ENCODE measurements at regions not wholly inside any gene's neighbourhood (a gene's known extent, or its start where the extent isn't known, plus 50 kb on each side); places are given as distances from the start of the nearest gene placed in this dataset.

DNA sequence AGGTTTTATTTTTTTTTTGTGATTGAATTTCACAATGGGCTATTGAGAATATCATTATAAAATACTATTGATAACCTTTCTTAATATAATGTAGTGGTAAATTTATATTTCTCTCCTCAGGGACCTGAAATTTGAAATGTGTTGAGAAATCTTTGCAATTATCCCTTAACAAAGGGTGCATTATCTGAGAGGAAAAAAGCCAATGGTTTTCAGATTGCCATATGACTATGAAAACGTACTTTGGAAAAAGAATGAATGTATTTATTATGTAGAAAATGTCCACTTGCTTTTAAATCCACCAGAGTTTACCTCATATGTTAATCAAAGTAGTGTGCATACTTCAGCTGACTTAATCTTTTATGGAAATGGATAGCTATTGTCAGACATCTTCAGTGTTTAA is 441.1 kb downstream of the AMY1C start:
- Histone ChIP-seq H3K9me1 (replicated peaks; ENCODE audit: control insufficient read depth, extremely low read depth, insufficient read depth, low read length) (no peaks in the 10 kb centered on the region), H3K4me3 (replicated peaks in 1 of 3; ENCODE audit: insufficient read depth in 1 of 3, low read depth in 1 of 3, low read length in 3 of 3) (no peak overlapping the region), H3K27me3 (ENCODE audit: control insufficient read depth in 2 of 2, insufficient read depth in 2 of 2, low read length in 2 of 2) (no peaks in the 10 kb centered on the region), H3K9me3 (replicated peaks; ENCODE audit: control insufficient read depth, insufficient read depth, low read length) (peaks cover 1% of the 10 kb centered on the region), H3K4me1 (ENCODE audit: control insufficient read depth, extremely low read depth, insufficient read depth, low read length) (no peaks in the 10 kb centered on the region), H3K4me2 (ENCODE audit: insufficient read depth, low read length) (no peak overlapping the region), H4K20me1 (replicated peaks; ENCODE audit: control insufficient read depth, extremely low read depth, insufficient read depth, low read length) (no peaks in the 10 kb centered on the region), H3K27ac (ENCODE audit: insufficient read depth, low read depth, low read length) (no peak overlapping the region), H3K79me2 (ENCODE audit: control insufficient read depth, insufficient read depth, low read length) (no peaks in the 10 kb centered on the region), H3K36me3 (ENCODE audit: control insufficient read depth in 2 of 2, extremely low read depth in 1 of 2, insufficient read depth in 2 of 2, low read length in 2 of 2) (no peaks in the 10 kb centered on the region), H3K9ac (replicated peaks; ENCODE audit: extremely low read depth, insufficient read depth, low read length) (no peak overlapping the region), H2AFZ (ENCODE audit: low read depth, low read length) (no peak overlapping the region)
- DNase-seq (ENCODE audit: low read depth, low spot score) = no peak
- intact Hi-C loops (cut with micrococcal nuclease) (no loop called here), dilution Hi-C loops (cut with MboI; ENCODE audit: extremely low pct_ligation_motif_present, low sequenced_read_pairs) (no loop called here)
- no TSS peak for BruUV-seq (replicated peaks)
- no peak for FAIRE-seq
- ChIA-PET CTCF (no interaction called here), POLR2A (no interaction called here)
- TF ChIP-seq GATA2 (IDR thresholded peaks at IDR 0.05; ENCODE audit: insufficient read depth, insufficient read length, low read depth, low read length) = no peak
- TF ChIP-seq, protein P1, sequence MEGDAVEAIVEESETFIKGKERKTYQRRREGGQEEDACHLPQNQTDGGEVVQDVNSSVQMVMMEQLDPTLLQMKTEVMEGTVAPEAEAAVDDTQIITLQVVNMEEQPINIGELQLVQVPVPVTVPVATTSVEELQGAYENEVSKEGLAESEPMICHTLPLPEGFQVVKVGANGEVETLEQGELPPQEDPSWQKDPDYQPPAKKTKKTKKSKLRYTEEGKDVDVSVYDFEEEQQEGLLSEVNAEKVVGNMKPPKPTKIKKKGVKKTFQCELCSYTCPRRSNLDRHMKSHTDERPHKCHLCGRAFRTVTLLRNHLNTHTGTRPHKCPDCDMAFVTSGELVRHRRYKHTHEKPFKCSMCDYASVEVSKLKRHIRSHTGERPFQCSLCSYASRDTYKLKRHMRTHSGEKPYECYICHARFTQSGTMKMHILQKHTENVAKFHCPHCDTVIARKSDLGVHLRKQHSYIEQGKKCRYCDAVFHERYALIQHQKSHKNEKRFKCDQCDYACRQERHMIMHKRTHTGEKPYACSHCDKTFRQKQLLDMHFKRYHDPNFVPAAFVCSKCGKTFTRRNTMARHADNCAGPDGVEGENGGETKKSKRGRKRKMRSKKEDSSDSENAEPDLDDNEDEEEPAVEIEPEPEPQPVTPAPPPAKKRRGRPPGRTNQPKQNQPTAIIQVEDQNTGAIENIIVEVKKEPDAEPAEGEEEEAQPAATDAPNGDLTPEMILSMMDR (IDR thresholded peaks at IDR 0.05; ENCODE audit: extremely low read depth in 1 of 2, insufficient read depth in 1 of 2, low read depth in 1 of 2, low read length in 2 of 2) = no peak
- TF ChIP-seq POLR2AphosphoS5 (IDR thresholded peaks at IDR 0.05; ENCODE audit: insufficient read depth, low read depth, low read length) = no peak

DNA sequence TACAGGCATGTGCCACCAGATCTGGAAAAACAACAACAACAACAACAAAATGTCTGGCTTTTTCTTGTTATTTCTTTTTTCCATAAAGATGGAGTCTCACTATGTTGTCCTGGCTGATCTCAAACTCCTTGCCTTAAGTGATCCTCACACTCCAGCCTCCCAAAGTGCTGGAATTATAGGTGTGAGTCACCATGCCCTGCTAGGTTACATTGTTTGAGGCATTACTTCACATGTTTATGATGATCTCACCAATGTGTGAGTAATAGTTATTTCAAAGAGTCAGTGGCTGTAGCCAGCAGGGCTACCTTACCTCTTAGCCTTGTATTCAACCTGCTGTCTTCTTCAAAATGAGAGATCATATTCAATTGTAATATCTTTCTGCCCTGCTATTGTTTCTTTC is 445.7 kb downstream of the AMY1C start:
- H3K9me3 ChIP-seq (replicated peaks; ENCODE audit: control insufficient read depth, insufficient read depth, low read length) = no peaks in the 10 kb centered on the region
- no peaks in the 10 kb centered on the region for H3K27me3 ChIP-seq (ENCODE audit: control insufficient read depth in 2 of 2, insufficient read depth in 2 of 2, low read length in 2 of 2)
- H2AFZ ChIP-seq (ENCODE audit: low read depth, low read length) = no peak overlapping the region
- dilution Hi-C loops (cut with MboI; ENCODE audit: extremely low pct_ligation_motif_present, low sequenced_read_pairs) (no loop called here), intact Hi-C loops (cut with micrococcal nuclease) (no loop called here)
- POLR2A ChIA-PET = no interaction called here
- H3K9me1 ChIP-seq (replicated peaks; ENCODE audit: control insufficient read depth, extremely low read depth, insufficient read depth, low read length) = no peaks in the 10 kb centered on the region
- no peak overlapping the region for H3K4me2 ChIP-seq (ENCODE audit: insufficient read depth, low read length)
- no TSS peak for BruUV-seq (replicated peaks)
- FAIRE-seq = no peak
- H3K9ac ChIP-seq (replicated peaks; ENCODE audit: extremely low read depth, insufficient read depth, low read length) = no peak overlapping the region
- peak; percentile 2 for TF ChIP-seq JUN (IDR thresholded peaks at IDR 0.05; ENCODE audit: borderline replicate concordance, insufficient read depth, insufficient read length, low read depth)
- TF ChIP-seq POLR2AphosphoS5 (IDR thresholded peaks at IDR 0.05; ENCODE audit: insufficient read depth, low read depth, low read length) = no peak
- CTCF ChIA-PET = no interaction called here
- no peak overlapping the region for H3K4me3 ChIP-seq (replicated peaks in 1 of 3; ENCODE audit: insufficient read depth in 1 of 3, low read depth in 1 of 3, low read length in 3 of 3)
- no peaks in the 10 kb centered on the region for H4K20me1 ChIP-seq (replicated peaks; ENCODE audit: control insufficient read depth, extremely low read depth, insufficient read depth, low read length)
- H3K27ac ChIP-seq (ENCODE audit: insufficient read depth, low read depth, low read length) = no peak overlapping the region
- H3K79me2 ChIP-seq (ENCODE audit: control insufficient read depth, insufficient read depth, low read length) = no peaks in the 10 kb centered on the region
- DNase-seq (ENCODE audit: low read depth, low spot score) = no peak
- no peaks in the 10 kb centered on the region for H3K36me3 ChIP-seq (ENCODE audit: control insufficient read depth in 2 of 2, extremely low read depth in 1 of 2, insufficient read depth in 2 of 2, low read length in 2 of 2)
- no peaks in the 10 kb centered on the region for H3K4me1 ChIP-seq (ENCODE audit: control insufficient read depth, extremely low read depth, insufficient read depth, low read length)

All from endothelial cell of umbilical vein (primary cell).